Endothelial cell of umbilical vein (primary cell): ENCODE measurements at regions not wholly inside any gene's neighbourhood (a gene's known extent, or its start where the extent isn't known, plus 50 kb on each side); places are given as distances from the start of the nearest gene placed in this dataset.

ENCODE experiments used
- BruUV-seq: library from RNA; stranded (reverse); fragments of 400-500 nt; replicated peaks from 2 replicates; lab custom pipeline; 2021; lab: Mats Ljungman, UMichigan
- CTCF ChIA-PET: fragments of 300-600, 350-600 bp; sonication (Branson Sonifier 250); formaldehyde crosslinking; loops from one replicate; lab custom pipeline; 2021; ENCODE audit warnings: antibody characterized with exemption, inconsistent platforms; lab: Charles Lee
- POLR2A ChIA-PET: fragments of 300-600, 350-600 bp; sonication (Branson Sonifier 250); formaldehyde crosslinking; loops from one replicate; lab custom pipeline; 2021; ENCODE audit warnings: antibody characterized with exemption, inconsistent platforms; lab: Charles Lee
- DNase-seq: peaks from one replicate; pipeline ENCODE4 v3.0.0-alpha.2; 2011; ENCODE audit warnings: low read depth, low spot score
- FAIRE-seq: peaks from 2 replicates; lab custom pipeline; 2011; peaks lifted over from hg19 to GRCh38; lab: Jason Lieb, UNC
- H2AFZ ChIP-seq: 2 replicates; pipeline ENCODE4 v1.6.0; 2012; ENCODE audit warnings: low read depth, low read length, control low read depth, inconsistent platforms
- H3K27ac ChIP-seq: 2 replicates; pipeline ENCODE4 v1.5.1; 2011; ENCODE audit warnings: low read depth, mild to moderate bottlenecking, control low read depth, low read length, moderate library complexity; ENCODE audit not compliant: insufficient read depth
- H3K27me3 ChIP-seq, 2 experiments: 2 replicates each; pipeline versions ENCODE4 v1.6.0 to v1.6.1; 2011; ENCODE audit warnings: low read length in 2 of 2, mixed read lengths in 1 of 2; ENCODE audit not compliant: control insufficient read depth in 2 of 2, insufficient read depth in 2 of 2
- H3K36me3 ChIP-seq, 2 experiments: 2 replicates in 1 of 2; 3 replicates in 1 of 2; pipeline ENCODE4 v1.5.1; 2011; ENCODE audit warnings: low read length in 2 of 2, mild to moderate bottlenecking in 1 of 2, moderate library complexity in 1 of 2; ENCODE audit not compliant: control insufficient read depth in 2 of 2, insufficient read depth in 2 of 2; ENCODE audit errors: extremely low read depth in 1 of 2
- H3K4me1 ChIP-seq: 3 replicates; pipeline ENCODE4 v1.5.1; 2011; ENCODE audit warnings: mild to moderate bottlenecking, low read length; ENCODE audit not compliant: control insufficient read depth, insufficient read depth; ENCODE audit errors: extremely low read depth
- H3K4me2 ChIP-seq: 2 replicates; pipeline ENCODE4 v1.6.1; 2011; ENCODE audit warnings: low read length, control low read depth, mixed read lengths; ENCODE audit not compliant: insufficient read depth
- H3K4me3 ChIP-seq, 3 experiments: fragments of 200-600 bp in 1 of 3; sonication (generic), shearing (Covaris generic) in 1 of 3; replicated peaks in 1 of 3; 2 replicates each; pipeline ENCODE4 v1.5.1; 2011 to 2016; ENCODE audit warnings: control low read depth in 3 of 3, low read length in 3 of 3, mild to moderate bottlenecking in 2 of 3, inconsistent platforms in 1 of 3, low read depth in 1 of 3, moderate library complexity in 1 of 3; ENCODE audit not compliant: insufficient read depth in 1 of 3
- H3K79me2 ChIP-seq: 2 replicates; pipeline ENCODE4 v1.6.0; 2012; ENCODE audit warnings: low read length, inconsistent platforms; ENCODE audit not compliant: control insufficient read depth, insufficient read depth
- H3K9ac ChIP-seq: replicated peaks from 2 replicates; pipeline ENCODE3; 2011; ENCODE audit warnings: low read length, control low read depth; ENCODE audit not compliant: insufficient read depth; ENCODE audit errors: extremely low read depth
- H3K9me1 ChIP-seq: replicated peaks from 3 replicates; pipeline ENCODE4 v1.6.0; 2011; ENCODE audit warnings: mild to moderate bottlenecking, low read length; ENCODE audit not compliant: control insufficient read depth, insufficient read depth; ENCODE audit errors: extremely low read depth
- H3K9me3 ChIP-seq: replicated peaks from 2 replicates; pipeline ENCODE4 v1.5.1; 2012; ENCODE audit warnings: low read length, inconsistent platforms; ENCODE audit not compliant: control insufficient read depth, insufficient read depth
- H4K20me1 ChIP-seq: replicated peaks from 2 replicates; pipeline ENCODE3; 2011; ENCODE audit warnings: mild to moderate bottlenecking, low read length; ENCODE audit not compliant: control insufficient read depth, insufficient read depth; ENCODE audit errors: extremely low read depth
- CTCF ChIP-seq, 2 donors: IDR thresholded peaks; 1 replicate in 1 of 2; 2 replicates in 1 of 2; pipeline ENCODE4 v1.5.1; 2011; ENCODE audit warnings: low read length in 2 of 2, mild to moderate bottlenecking in 2 of 2, moderate library complexity in 2 of 2, control low read depth in 1 of 2, inconsistent platforms in 1 of 2, low read depth in 1 of 2; ENCODE audit not compliant: insufficient read depth in 1 of 2; ENCODE audit errors: extremely low read depth in 1 of 2
- EZH2 ChIP-seq: IDR thresholded peaks from 2 replicates; pipeline ENCODE4 v1.6.1; 2012; ENCODE audit warnings: borderline replicate concordance, low read depth, mild to moderate bottlenecking, moderate library complexity, low read length, inconsistent platforms; ENCODE audit not compliant: severe bottlenecking
- FOS ChIP-seq: IDR thresholded peaks from 2 replicates; pipeline ENCODE4 v1.6.1; 2011; ENCODE audit warnings: mild to moderate bottlenecking, low read length, moderate library complexity, borderline replicate concordance; ENCODE audit not compliant: insufficient read depth
- GATA2 ChIP-seq: IDR thresholded peaks from 2 replicates; pipeline ENCODE4 v1.7.0; 2011; ENCODE audit warnings: low read depth, mild to moderate bottlenecking, moderate library complexity, mixed read lengths, low read length; ENCODE audit not compliant: insufficient read length, insufficient read depth
- JUN ChIP-seq: IDR thresholded peaks from 2 replicates; pipeline ENCODE4 v1.6.1; 2011; ENCODE audit warnings: borderline replicate concordance, low read depth; ENCODE audit not compliant: insufficient read length, insufficient read depth
- MYC ChIP-seq: IDR thresholded peaks from one replicate; pipeline ENCODE4 v1.6.1; 2011; ENCODE audit warnings: mild to moderate bottlenecking, low read depth, low read length
- POLR2A ChIP-seq: IDR thresholded peaks from 2 replicates; pipeline ENCODE4 v1.6.1; 2012; ENCODE audit warnings: low read depth, mild to moderate bottlenecking, control low read depth, low read length
- POLR2AphosphoS5 ChIP-seq: IDR thresholded peaks from 2 replicates; pipeline ENCODE4 v1.6.1; 2012; ENCODE audit warnings: low read depth, mild to moderate bottlenecking, control low read depth, low read length, moderate library complexity; ENCODE audit not compliant: insufficient read depth
- dilution Hi-C: fragments of 300-500 bp; cut with MboI; formaldehyde crosslinking; loops from one replicate; pipeline ENCODE4 v1.15.0; 2019; ENCODE audit warnings: low sequenced_read_pairs; ENCODE audit not compliant: extremely low pct_ligation_motif_present
- intact Hi-C: fragments of 100-400 bp; cut with micrococcal nuclease; formaldehyde crosslinking; loops from one replicate; pipeline ENCODE4 v1.10.0; 2022
- TF ChIP-seq, protein P1 (sequence below): IDR thresholded peaks from 2 replicates; pipeline ENCODE4 v1.6.1; 2011; ENCODE audit not compliant: insufficient read depth, insufficient read length

- no peaks in the 10 kb centered on the region for H3K9me1 ChIP-seq
- POLR2A ChIA-PET: no interaction called here
Observed at GRCh38 chr11:135009125-135009524, 597.1 kb upstream of the B3GAT1 start.

More at GRCh38 chr11:135009125-135009524, 597.1 kb upstream of the B3GAT1 start:
- H3K4me1 ChIP-seq: no peaks in the 10 kb centered on the region
- CTCF ChIA-PET: no interaction called here
- DNase-seq: no peak
- H3K27me3 ChIP-seq: no peaks in the 10 kb centered on the region
- no peaks in the 10 kb centered on the region for H3K79me2 ChIP-seq
- no peak overlapping the region for H3K9ac ChIP-seq
- no peak overlapping the region for H2AFZ ChIP-seq
- no peak overlapping the region for H3K4me3 ChIP-seq
- intact Hi-C loops (no loop called here), dilution Hi-C loops (no loop called here)
- no peaks in the 10 kb centered on the region for H3K36me3 ChIP-seq
- no peak for TF ChIP-seq EZH2
- no peak for TF ChIP-seq POLR2A
- no peak for TF ChIP-seq FOS
- no peak for TF ChIP-seq GATA2
- no peak for TF ChIP-seq JUN
- TF ChIP-seq CTCF (IDR thresholded peaks at IDR 0.05; ENCODE audit: extremely low read depth in 1 of 2, insufficient read depth in 1 of 2, low read depth in 1 of 2, low read length in 2 of 2): no peak
- TF ChIP-seq, protein P1, sequence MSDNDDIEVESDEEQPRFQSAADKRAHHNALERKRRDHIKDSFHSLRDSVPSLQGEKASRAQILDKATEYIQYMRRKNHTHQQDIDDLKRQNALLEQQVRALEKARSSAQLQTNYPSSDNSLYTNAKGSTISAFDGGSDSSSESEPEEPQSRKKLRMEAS: no peak
- no peak for TF ChIP-seq MYC
- TF ChIP-seq POLR2AphosphoS5: no peak
- BruUV-seq: no TSS peak
- no peak overlapping the region for H3K4me2 ChIP-seq
- H3K9me3 ChIP-seq: no peaks in the 10 kb centered on the region
- no peak overlapping the region for H3K27ac ChIP-seq
- no peaks in the 10 kb centered on the region for H4K20me1 ChIP-seq
- no peak for FAIRE-seq
